Mesenchymal stem cell (in vitro differentiated cells and primary cell): ENCODE measurements at regions not wholly inside any gene's neighbourhood (a gene's known extent, or its start where the extent isn't known, plus 50 kb on each side); places are given as distances from the start of the nearest gene placed in this dataset.
"Not testable (repeated sequence)": the region's sequence is repeated elsewhere in the genome, so short reads cannot be mapped to it uniquely, and the experiment has no call there.

Experiments used
- DNase-seq: peaks from one replicate; pipeline ENCODE4 v3.0.0-alpha.2; 2013
- H2AFZ ChIP-seq: one replicate; pipeline ENCODE4 v1.6.1; 2013; ENCODE audit warnings: low read depth, mild to moderate bottlenecking, control low read depth, inconsistent platforms, low read length, moderate library complexity
- H2AK5ac ChIP-seq: 2 replicates; pipeline ENCODE4 v1.6.1; 2013; ENCODE audit warnings: low read length, moderate library complexity, mild to moderate bottlenecking, inconsistent platforms; ENCODE audit not compliant: severe bottlenecking
- H2BK120ac ChIP-seq: one replicate; pipeline ENCODE4 v1.6.1; 2013; ENCODE audit warnings: low read depth, mild to moderate bottlenecking, inconsistent platforms, low read length, moderate library complexity
- H2BK12ac ChIP-seq, 2 experiments: one replicate each; pipeline ENCODE4 v1.6.1; 2013; ENCODE audit warnings: inconsistent platforms in 2 of 2, low read length in 2 of 2, mild to moderate bottlenecking in 2 of 2, moderate library complexity in 2 of 2, control low read depth in 1 of 2
- H2BK15ac ChIP-seq: one replicate; pipeline ENCODE4 v1.6.1; 2013; ENCODE audit warnings: mild to moderate bottlenecking, low read depth, inconsistent platforms; ENCODE audit not compliant: poor library complexity, severe bottlenecking
- H2BK5ac ChIP-seq: 2 replicates; pipeline ENCODE4 v1.6.1; 2013; ENCODE audit warnings: low read depth, mild to moderate bottlenecking, low read length, control low read depth, inconsistent platforms; ENCODE audit not compliant: poor library complexity, severe bottlenecking
- H3K14ac ChIP-seq, 2 experiments: one replicate each; pipeline ENCODE4 v1.6.1; 2013; ENCODE audit warnings: inconsistent platforms in 2 of 2, low read length in 2 of 2, control low read depth in 1 of 2, mild to moderate bottlenecking in 1 of 2, moderate library complexity in 1 of 2
- H3K18ac ChIP-seq, 2 experiments: one replicate each; pipeline ENCODE4 v1.6.1; 2013; ENCODE audit warnings: inconsistent platforms in 2 of 2, low read length in 2 of 2, control low read depth in 1 of 2, low read depth in 1 of 2, mild to moderate bottlenecking in 1 of 2
- H3K23ac ChIP-seq, 2 experiments: one replicate each; pipeline ENCODE4 v1.6.1; 2013; ENCODE audit warnings: inconsistent platforms in 2 of 2, low read length in 2 of 2, mild to moderate bottlenecking in 2 of 2, moderate library complexity in 2 of 2, control low read depth in 1 of 2
- H3K27ac ChIP-seq: 2 replicates; pipeline ENCODE4 v1.5.1; 2013; ENCODE audit warnings: mild to moderate bottlenecking, moderate library complexity, low read length, control low read depth, inconsistent platforms; ENCODE audit not compliant: poor library complexity, severe bottlenecking
- H3K27me3 ChIP-seq, 2 experiments: 2 replicates each; pipeline versions ENCODE4 v1.6.1 to v1.7.0; 2013; ENCODE audit warnings: low read length in 2 of 2, mild to moderate bottlenecking in 2 of 2, moderate library complexity in 2 of 2, control low read depth in 1 of 2, inconsistent platforms in 1 of 2; ENCODE audit not compliant: control insufficient read depth in 1 of 2, insufficient read depth in 1 of 2
- H3K36me3 ChIP-seq, 2 experiments: 2 replicates each; pipeline versions ENCODE4 v1.6.1 to v1.7.0; 2013; ENCODE audit warnings: low read length in 2 of 2, control low read depth in 1 of 2, inconsistent platforms in 1 of 2, low read depth in 1 of 2, mild to moderate bottlenecking in 1 of 2; ENCODE audit not compliant: insufficient read depth in 2 of 2, control insufficient read depth in 1 of 2
- H3K4ac ChIP-seq, 2 experiments: one replicate each; pipeline ENCODE4 v1.6.1; 2013; ENCODE audit warnings: inconsistent platforms in 2 of 2, low read length in 2 of 2, mild to moderate bottlenecking in 2 of 2, moderate library complexity in 2 of 2, control low read depth in 1 of 2, low read depth in 1 of 2
- H3K4me1 ChIP-seq: 2 replicates; pipeline ENCODE4 v1.6.1; 2013; ENCODE audit warnings: low read depth, low read length, control low read depth; ENCODE audit not compliant: control insufficient read depth, insufficient read depth
- H3K4me2 ChIP-seq: 2 replicates; pipeline ENCODE4 v1.6.1; 2013; ENCODE audit warnings: low read length, mild to moderate bottlenecking, inconsistent platforms; ENCODE audit not compliant: poor library complexity, severe bottlenecking
- H3K4me3 ChIP-seq, 2 experiments: 2 replicates each; pipeline versions ENCODE4 v1.5.1 to v1.7.0; 2013; ENCODE audit warnings: low read length in 2 of 2, mild to moderate bottlenecking in 2 of 2, control low read depth in 1 of 2, low read depth in 1 of 2; ENCODE audit not compliant: insufficient read depth in 1 of 2
- H3K79me1 ChIP-seq: replicated peaks from 2 replicates; pipeline ENCODE4 v1.6.1; 2013; ENCODE audit warnings: mild to moderate bottlenecking, control low read depth, low read length, inconsistent platforms; ENCODE audit not compliant: poor library complexity, severe bottlenecking
- H3K9ac ChIP-seq: 2 replicates; pipeline ENCODE4 v1.7.0; 2013; ENCODE audit warnings: mild to moderate bottlenecking, low read length, moderate library complexity
- H3K9me3 ChIP-seq: 2 replicates; pipeline ENCODE4 v1.7.0; 2013; ENCODE audit warnings: mild to moderate bottlenecking, low read length; ENCODE audit not compliant: control insufficient read depth
- H4K8ac ChIP-seq: one replicate; pipeline ENCODE4 v1.6.1; 2013; ENCODE audit warnings: inconsistent platforms, mild to moderate bottlenecking, low read length, moderate library complexity
- H4K91ac ChIP-seq: one replicate; pipeline ENCODE4 v1.6.1; 2013; ENCODE audit warnings: mild to moderate bottlenecking, low read length, inconsistent platforms
- WGBS: methylation state at CpG from one replicate; pipeline ENCODE4 v1.1.7; 2013; ENCODE audit warnings: mixed read lengths; 5-methylcytosine and 5-hydroxymethylcytosine counted together

GRCh38 chr4:100868281-100868680 lies 350.5 kb upstream of the EMCN start:
- not testable (repeated sequence) for H4K8ac ChIP-seq, H3K27ac ChIP-seq, H3K4me3 ChIP-seq, H2AFZ ChIP-seq, H4K91ac ChIP-seq, H2BK5ac ChIP-seq, H3K14ac ChIP-seq, H3K18ac ChIP-seq, H2BK120ac ChIP-seq, H3K79me1 ChIP-seq, H3K9me3 ChIP-seq, DNase-seq, H3K36me3 ChIP-seq, H3K27me3 ChIP-seq, H3K9ac ChIP-seq, H2BK12ac ChIP-seq, H3K23ac ChIP-seq, H3K4ac ChIP-seq, H3K4me2 ChIP-seq, H2AK5ac ChIP-seq, H2BK15ac ChIP-seq, H3K4me1 ChIP-seq
- 71% methylated on average over 4 of the region's 4 CpGs for WGBS

- WGBS, result 100% methylated on average over 1 of the region's 1 CpG
- H2BK15ac ChIP-seq, result no peak overlapping the region
- H3K18ac ChIP-seq, result no peak overlapping the region
- H3K4me1 ChIP-seq, result no peaks in the 10 kb centered on the region
- H3K4me3 ChIP-seq, result no peak overlapping the region
- no peak overlapping the region for H3K9ac ChIP-seq
- H2BK120ac ChIP-seq, result no peak overlapping the region
- no peak overlapping the region for H4K91ac ChIP-seq
- no peak overlapping the region for H3K4me2 ChIP-seq
- no peak overlapping the region for H3K23ac ChIP-seq
- no peaks in the 10 kb centered on the region for H3K79me1 ChIP-seq
- H2BK12ac ChIP-seq, result no peak overlapping the region
- no peak overlapping the region for H3K14ac ChIP-seq
- no peaks in the 10 kb centered on the region for H3K9me3 ChIP-seq
- no peaks in the 10 kb centered on the region for H3K36me3 ChIP-seq
- no peak overlapping the region for H4K8ac ChIP-seq
- H3K27me3 ChIP-seq, result no peaks in the 10 kb centered on the region
- H3K4ac ChIP-seq, result no peak overlapping the region
- no peak overlapping the region for H2BK5ac ChIP-seq
- no peak overlapping the region for H2AK5ac ChIP-seq
- DNase-seq, result no peak
- H2AFZ ChIP-seq, result no peak overlapping the region
- H3K27ac ChIP-seq, result no peak overlapping the region
Observed at GRCh38 chr4:100852326-100852725, 334.5 kb upstream of the EMCN start.

- no peak overlapping the region for H3K14ac ChIP-seq
- no peak overlapping the region for H3K9ac ChIP-seq
- no peak overlapping the region for H2AFZ ChIP-seq
- no peak overlapping the region for H3K4me2 ChIP-seq
- no peak overlapping the region for H2BK15ac ChIP-seq
- no peak overlapping the region for H2BK120ac ChIP-seq
- no peaks in the 10 kb centered on the region for H3K27me3 ChIP-seq
- no peak overlapping the region for H4K8ac ChIP-seq
- H3K18ac ChIP-seq, result no peak overlapping the region
- no peaks in the 10 kb centered on the region for H3K36me3 ChIP-seq
- no peak overlapping the region for H3K27ac ChIP-seq
- no peaks in the 10 kb centered on the region for H3K9me3 ChIP-seq
- DNase-seq, result no peak
- H3K4me1 ChIP-seq, result no peaks in the 10 kb centered on the region
- no peak overlapping the region for H3K23ac ChIP-seq
- H3K4ac ChIP-seq, result no peak overlapping the region
- 81% methylated on average over 3 of the region's 3 CpGs for WGBS
- no peak overlapping the region for H2BK5ac ChIP-seq
- no peak overlapping the region for H3K4me3 ChIP-seq
- H2BK12ac ChIP-seq, result no peak overlapping the region
- H4K91ac ChIP-seq, result no peak overlapping the region
- no peaks in the 10 kb centered on the region for H3K79me1 ChIP-seq
- no peak overlapping the region for H2AK5ac ChIP-seq
Observed at GRCh38 chr4:100849319-100849718, 331.5 kb upstream of the EMCN start.

- no peaks in the 10 kb centered on the region for H3K36me3 ChIP-seq
- H3K4me1 ChIP-seq, result no peaks in the 10 kb centered on the region
- no peak for DNase-seq
- H2BK120ac ChIP-seq, result no peak overlapping the region
- H3K9me3 ChIP-seq, result no peaks in the 10 kb centered on the region
- no peak overlapping the region for H2AK5ac ChIP-seq
- no peak overlapping the region for H2BK12ac ChIP-seq
- no peak overlapping the region for H3K23ac ChIP-seq
- no peaks in the 10 kb centered on the region for H3K27me3 ChIP-seq
- no peak overlapping the region for H3K4me3 ChIP-seq
- no peak overlapping the region for H3K27ac ChIP-seq
- H4K8ac ChIP-seq, result no peak overlapping the region
- peak overlapping the region in 1 of 2 experiments; percentile 9 for H3K18ac ChIP-seq
- no peak overlapping the region for H2AFZ ChIP-seq
- no peak overlapping the region for H2BK5ac ChIP-seq
- no peaks in the 10 kb centered on the region for H3K79me1 ChIP-seq
- H3K9ac ChIP-seq, result no peak overlapping the region
- 85% methylated on average over 2 of the region's 2 CpGs for WGBS
- H3K14ac ChIP-seq, result no peak overlapping the region
- H3K4ac ChIP-seq, result no peak overlapping the region
- no peak overlapping the region for H3K4me2 ChIP-seq
- no peak overlapping the region for H2BK15ac ChIP-seq
- no peak overlapping the region for H4K91ac ChIP-seq
Observed at GRCh38 chr4:100848841-100849240, 331.0 kb upstream of the EMCN start.
